NCI-H345 treated with DMSO at 0.1 percent for 48 hours (cell line): ENCODE measurements at regions not wholly inside any gene's neighbourhood (a gene's known extent, or its start where the extent isn't known, plus 50 kb on each side); places are given as distances from the start of the nearest gene placed in this dataset.
A peak's percentile ranks its signal among the peaks of the same experiment; 100 is the strongest.
"Not testable (repeated sequence)": the region's sequence is repeated elsewhere in the genome, so short reads cannot be mapped to it uniquely, and the experiment has no call there.

Source experiments
- DNase-seq: peaks from one replicate; lab custom pipeline; 2025; ENCODE audit not compliant: unreplicated experiment; lab: John Stamatoyannopoulos, UW

- no peak for DNase-seq
Observed at GRCh38 chr10:118805146-118805545, 50.4 kb upstream of the CACUL1 start.

- DNase-seq: no peak
Observed at GRCh38 chr10:118807512-118808305, 52.9 kb upstream of the CACUL1 start.

- no peak for DNase-seq
Observed at GRCh38 chr10:118808601-118809356, 54.0 kb upstream of the CACUL1 start.

- no peak for DNase-seq
Observed at GRCh38 chr10:118809357-118810220, 54.8 kb upstream of the CACUL1 start.

GRCh38 chr10:118810796-118811505 lies 56.2 kb upstream of the CACUL1 start:
- no peak for DNase-seq

- DNase-seq: no peak
Observed at GRCh38 chr10:118811675-118812392, 57.1 kb upstream of the CACUL1 start.

GRCh38 chr10:118812393-118812740 lies 57.6 kb upstream of the CACUL1 start:
- DNase-seq: no peak

- DNase-seq: not testable (repeated sequence)
Observed at GRCh38 chr10:118813001-118813400, 58.2 kb upstream of the CACUL1 start.

- no peak for DNase-seq
Observed at GRCh38 chr10:118816471-118817168, 61.9 kb upstream of the CACUL1 start.

GRCh38 chr10:118817328-118818068 lies 62.7 kb upstream of the CACUL1 start:
- DNase-seq: no peak

- peak; percentile 58 for DNase-seq
Observed at GRCh38 chr10:118818621-118819221, 64.0 kb upstream of the CACUL1 start.

- no peak for DNase-seq
Observed at GRCh38 chr10:118820326-118821116, 65.8 kb upstream of the CACUL1 start.

GRCh38 chr10:118823256-118823907 lies 68.6 kb upstream of the CACUL1 start:
- no peak for DNase-seq

GRCh38 chr10:118827053-118827452 lies 72.3 kb upstream of the CACUL1 start:
- no peak for DNase-seq

GRCh38 chr10:118827466-118828155 lies 72.8 kb upstream of the CACUL1 start:
- DNase-seq: no peak

GRCh38 chr10:118832241-118832651 lies 77.5 kb upstream of the CACUL1 start:
- DNase-seq: no peak

- not testable (repeated sequence) for DNase-seq
Observed at GRCh38 chr10:118834370-118834769, 79.6 kb upstream of the CACUL1 start.
